ENCODE measurements at regions not wholly inside any gene's neighbourhood (a gene's known extent, or its start where the extent isn't known, plus 50 kb on each side); places are given as distances from the start of the nearest gene placed in this dataset.

DNA sequence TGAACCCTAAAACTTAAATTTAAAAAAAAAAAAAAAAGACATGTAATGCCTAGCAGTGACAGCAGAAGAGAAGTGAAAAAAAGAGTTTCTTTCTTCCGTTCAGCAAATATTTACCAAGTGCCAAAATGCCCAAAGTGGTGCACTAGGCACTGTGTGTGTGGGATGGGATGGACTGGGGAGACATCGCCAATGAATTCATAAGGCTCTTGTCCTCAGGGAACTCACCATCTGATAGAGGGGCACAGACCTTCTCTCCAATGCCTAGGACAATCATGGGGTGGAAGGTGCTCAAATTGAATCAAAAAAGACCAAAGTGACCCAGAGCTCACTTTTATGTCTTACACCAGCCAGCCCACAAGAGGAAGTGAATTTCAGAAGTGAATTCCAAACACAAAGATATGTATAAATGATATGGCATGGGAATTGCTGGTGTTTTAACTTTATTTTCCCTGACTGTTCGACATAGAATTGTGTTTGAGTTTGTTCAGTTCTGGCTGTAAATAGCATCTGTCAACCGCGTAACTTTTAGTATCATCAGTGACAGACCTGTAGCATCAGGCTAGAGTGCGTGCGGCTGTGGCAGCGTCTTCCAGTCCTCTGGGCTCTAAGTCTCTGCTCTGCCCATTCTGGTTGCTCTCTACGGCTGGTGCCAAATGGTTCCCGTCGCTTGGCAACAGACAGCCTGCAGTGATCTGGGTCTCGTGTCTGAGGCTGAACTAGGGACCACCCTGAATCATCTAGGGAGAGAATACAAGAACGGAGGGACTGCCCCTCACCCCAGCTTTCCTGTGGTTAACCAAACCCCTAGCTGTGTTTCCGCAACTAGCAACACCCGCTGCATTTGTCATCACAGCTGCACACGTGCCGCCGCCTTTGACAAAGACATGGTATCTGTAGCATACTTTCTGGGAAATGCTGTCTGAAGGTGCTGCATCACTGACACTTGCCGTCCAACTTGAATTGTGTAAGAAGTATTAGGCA, 154.0 kb upstream of the THBS1 start:
- H2AFZ ChIP-seq (ENCODE audit: low read length), result no peak overlapping the region
- no peak for TF ChIP-seq EZH2phosphoT487 (IDR thresholded peaks at IDR 0.05; ENCODE audit: borderline replicate concordance, low read depth, low read length)
- no peak for TF ChIP-seq CTCF (conservative IDR thresholded peaks at IDR 0.05; ENCODE audit: low read length)
- H3K9me2 ChIP-seq (ENCODE audit: insufficient read depth, low read length), result no peaks in the 10 kb centered on the region
- intact Hi-C loops (cut with micrococcal nuclease; ENCODE audit: unreplicated experiment), result no loop called here
- no peak overlapping the region for H3K4me2 ChIP-seq (ENCODE audit: low read length)
- ChIA-PET POLR2A (interaction anchor here (0.6 kb wide), 1 partner anchor 62 kb away, joined by 3 read pairs; no protein-coding TSS in a partner anchor), CTCF (ENCODE audit: unreplicated experiment) (no interaction called here)
- no peaks in the 10 kb centered on the region for H3K9me3 ChIP-seq (ENCODE audit: low read length)
- H3K4me3 ChIP-seq (ENCODE audit: low read depth, low read length, poor library complexity, severe bottlenecking), result no peak overlapping the region
- no peaks in the 10 kb centered on the region for H3K79me2 ChIP-seq (ENCODE audit: insufficient read depth, low read depth, low read length)
- H3K27ac ChIP-seq (ENCODE audit: low read depth, low read length, poor library complexity, severe bottlenecking), result no peak overlapping the region
- no peaks in the 10 kb centered on the region for H3K36me3 ChIP-seq (ENCODE audit: insufficient read depth, low read length)
- no peaks in the 10 kb centered on the region for H3K4me1 ChIP-seq (ENCODE audit: insufficient read depth, low read length, poor library complexity, severe bottlenecking)
- BruUV-seq (replicated peaks), result no TSS peak
- no peak for DNase-seq (ENCODE audit: low spot score)
- no peaks in the 10 kb centered on the region for H4K20me1 ChIP-seq (ENCODE audit: insufficient read depth, low read length)

DNA sequence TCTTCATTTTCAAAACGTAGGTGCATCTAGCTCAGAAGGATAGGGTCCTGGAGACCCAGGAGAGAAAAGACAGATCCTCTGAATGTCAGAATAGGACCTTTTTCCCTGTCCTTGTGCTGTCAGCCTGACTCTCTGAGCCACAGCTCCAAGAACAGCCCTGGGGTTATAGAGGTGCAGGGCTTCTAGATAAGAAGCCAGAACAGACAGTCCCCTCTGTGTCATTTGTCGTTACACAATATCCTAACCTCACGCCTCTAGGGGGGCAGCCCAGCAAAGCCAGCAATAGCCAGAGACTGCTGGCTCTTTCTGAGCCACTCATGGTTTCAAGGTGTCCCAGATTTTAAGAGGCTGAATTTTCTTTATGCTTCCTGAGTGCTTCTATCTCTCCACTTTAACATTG, 153.2 kb upstream of the THBS1 start:
- Histone ChIP-seq H3K27ac (ENCODE audit: low read depth, low read length, poor library complexity, severe bottlenecking) (no peak overlapping the region), H3K4me1 (ENCODE audit: insufficient read depth, low read length, poor library complexity, severe bottlenecking) (no peaks in the 10 kb centered on the region), H3K9me3 (ENCODE audit: low read length) (no peaks in the 10 kb centered on the region), H3K4me2 (ENCODE audit: low read length) (no peak overlapping the region), H4K20me1 (ENCODE audit: insufficient read depth, low read length) (no peaks in the 10 kb centered on the region), H3K4me3 (ENCODE audit: low read depth, low read length, poor library complexity, severe bottlenecking) (no peak overlapping the region), H3K9me2 (ENCODE audit: insufficient read depth, low read length) (no peaks in the 10 kb centered on the region), H3K79me2 (ENCODE audit: insufficient read depth, low read depth, low read length) (no peaks in the 10 kb centered on the region), H2AFZ (ENCODE audit: low read length) (no peak overlapping the region), H3K36me3 (ENCODE audit: insufficient read depth, low read length) (no peaks in the 10 kb centered on the region)
- intact Hi-C loops (cut with micrococcal nuclease; ENCODE audit: unreplicated experiment), result no loop called here
- TF ChIP-seq EZH2phosphoT487 (IDR thresholded peaks at IDR 0.05; ENCODE audit: borderline replicate concordance, low read depth, low read length), result no peak
- no peak for TF ChIP-seq CTCF (conservative IDR thresholded peaks at IDR 0.05; ENCODE audit: low read length)
- POLR2A ChIA-PET, result no interaction called here
- no TSS peak for BruUV-seq (replicated peaks)
- DNase-seq (ENCODE audit: low spot score), result no peak
- CTCF ChIA-PET (ENCODE audit: unreplicated experiment), result no interaction called here

GRCh38 chr15:39429898-39430357, 151.0 kb upstream of the THBS1 start:
- no TSS peak for BruUV-seq (replicated peaks)
- TF ChIP-seq EZH2phosphoT487 (IDR thresholded peaks at IDR 0.05; ENCODE audit: borderline replicate concordance, low read depth, low read length) (no peak), CTCF (conservative IDR thresholded peaks at IDR 0.05; ENCODE audit: low read length) (no peak)
- intact Hi-C loops (cut with micrococcal nuclease; ENCODE audit: unreplicated experiment), result no loop called here
- DNase-seq (ENCODE audit: low spot score), result no peak
- Histone ChIP-seq H3K36me3 (ENCODE audit: insufficient read depth, low read length) (no peaks in the 10 kb centered on the region), H3K4me2 (ENCODE audit: low read length) (no peak overlapping the region), H3K79me2 (ENCODE audit: insufficient read depth, low read depth, low read length) (no peaks in the 10 kb centered on the region), H3K27ac (ENCODE audit: low read depth, low read length, poor library complexity, severe bottlenecking) (no peak overlapping the region), H4K20me1 (ENCODE audit: insufficient read depth, low read length) (no peaks in the 10 kb centered on the region), H2AFZ (ENCODE audit: low read length) (no peak overlapping the region), H3K4me3 (ENCODE audit: low read depth, low read length, poor library complexity, severe bottlenecking) (no peak overlapping the region), H3K9me2 (ENCODE audit: insufficient read depth, low read length) (no peaks in the 10 kb centered on the region), H3K4me1 (ENCODE audit: insufficient read depth, low read length, poor library complexity, severe bottlenecking) (no peaks in the 10 kb centered on the region), H3K9me3 (ENCODE audit: low read length) (no peaks in the 10 kb centered on the region)
- ChIA-PET CTCF (ENCODE audit: unreplicated experiment) (no interaction called here), POLR2A (interaction anchor here (2.0 kb wide), 1 partner anchor 19 kb away, joined by 4 read pairs; no protein-coding TSS in a partner anchor)

Measured in OCI-LY7 (cell line).